GM19397 (cell line): ENCODE measurements at regions not wholly inside any gene's neighbourhood (a gene's known extent, or its start where the extent isn't known, plus 50 kb on each side); places are given as distances from the start of the nearest gene placed in this dataset.

Source experiments
- ATAC-seq: cut with Tn5 transposase; IDR thresholded peaks from one replicate; pipeline ENCODE4 v1.9.1; 2021; ENCODE audit warnings: mild to moderate bottlenecking, moderate library complexity; ENCODE audit not compliant: unreplicated experiment

GRCh38 chr10:121096617-121097431, 245.7 kb downstream of the WDR11 start:
- no peak for ATAC-seq

- ATAC-seq: no peak
Measured at GRCh38 chr10:121098211-121098610, 247.0 kb downstream of the WDR11 start.

- ATAC-seq: no peak
Measured at GRCh38 chr10:121098751-121099150, 247.6 kb downstream of the WDR11 start.

DNA sequence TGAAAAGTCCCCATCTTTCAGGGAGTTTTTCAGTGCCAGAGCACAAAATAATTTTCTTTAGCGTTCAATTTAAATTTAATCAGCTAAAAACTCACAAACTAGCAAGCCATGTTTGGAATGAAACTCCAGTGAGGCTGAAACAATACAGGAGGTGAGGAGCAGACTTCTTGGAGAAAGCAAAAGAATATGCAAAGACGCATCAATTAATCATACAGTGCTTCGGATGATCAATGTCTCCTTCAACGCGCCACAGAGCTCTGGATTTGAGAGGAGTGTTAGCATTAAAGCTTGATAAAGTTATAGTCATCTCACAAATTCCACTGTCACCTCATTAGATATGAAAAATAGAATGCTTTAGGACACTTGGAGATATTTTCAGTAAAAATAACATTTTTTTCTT, 248.0 kb downstream of the WDR11 start:
- ATAC-seq: no peak

GRCh38 chr10:121099592-121099991, 248.4 kb downstream of the WDR11 start:
- no peak for ATAC-seq

GRCh38 chr10:121101561-121101960, 250.4 kb downstream of the WDR11 start:
- no peak for ATAC-seq

DNA sequence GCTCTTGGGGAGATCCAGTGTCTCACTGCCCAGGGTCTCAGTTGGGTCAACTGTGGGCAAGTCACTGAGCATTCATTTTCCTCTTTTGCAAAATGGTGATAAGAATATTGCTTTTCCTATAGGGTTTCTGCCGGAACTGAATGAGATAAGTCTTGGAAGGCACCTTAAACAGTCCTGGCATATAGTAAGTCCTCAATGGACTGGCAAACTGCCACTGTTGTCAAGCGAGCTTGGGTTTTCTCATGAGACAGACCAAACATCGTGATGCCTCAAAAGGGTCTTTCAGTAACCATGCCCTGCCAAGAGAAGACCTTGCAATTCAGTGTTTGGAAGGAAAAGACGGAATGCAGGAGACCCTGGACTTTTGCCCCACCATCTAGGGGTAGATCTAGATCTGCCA, 251.5 kb downstream of the WDR11 start:
- ATAC-seq: no peak

DNA sequence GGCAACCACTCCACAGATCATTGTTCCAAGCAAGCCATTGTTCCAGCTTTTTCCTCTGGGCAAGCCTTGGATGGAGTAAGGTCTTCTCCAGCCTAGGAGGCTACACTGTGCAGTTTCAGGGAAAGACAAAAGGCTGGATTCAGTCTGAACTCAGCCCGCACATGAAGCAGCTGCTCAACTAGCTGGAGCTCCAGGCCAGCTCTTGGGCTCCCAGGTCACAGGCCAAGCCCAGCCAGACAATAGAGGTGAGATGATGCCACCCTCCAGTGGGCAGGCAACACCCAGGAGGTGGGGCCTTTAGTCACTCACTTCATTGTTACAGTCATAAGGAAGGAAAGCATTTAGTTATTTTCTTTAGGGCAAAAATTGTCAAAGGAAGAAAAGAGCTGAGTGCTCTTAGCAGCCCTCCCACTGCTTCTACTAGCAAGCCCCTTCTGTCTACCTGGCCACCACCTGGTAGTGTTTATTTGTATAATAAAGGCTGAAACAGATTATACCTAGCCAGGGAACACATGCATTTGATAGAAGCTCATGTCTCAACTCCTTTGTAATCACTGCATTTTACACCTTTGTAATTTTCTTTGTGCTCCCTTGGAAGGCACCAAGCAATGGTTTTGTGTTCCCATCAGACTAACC, 253.4 kb downstream of the WDR11 start:
- ATAC-seq: no peak

GRCh38 chr10:121106611-121107010, 255.4 kb downstream of the WDR11 start:
- ATAC-seq: no peak

GRCh38 chr10:121108051-121108450, 256.9 kb downstream of the WDR11 start:
- ATAC-seq: no peak

GRCh38 chr10:121110369-121110768, 259.2 kb downstream of the WDR11 start:
- no peak for ATAC-seq

DNA sequence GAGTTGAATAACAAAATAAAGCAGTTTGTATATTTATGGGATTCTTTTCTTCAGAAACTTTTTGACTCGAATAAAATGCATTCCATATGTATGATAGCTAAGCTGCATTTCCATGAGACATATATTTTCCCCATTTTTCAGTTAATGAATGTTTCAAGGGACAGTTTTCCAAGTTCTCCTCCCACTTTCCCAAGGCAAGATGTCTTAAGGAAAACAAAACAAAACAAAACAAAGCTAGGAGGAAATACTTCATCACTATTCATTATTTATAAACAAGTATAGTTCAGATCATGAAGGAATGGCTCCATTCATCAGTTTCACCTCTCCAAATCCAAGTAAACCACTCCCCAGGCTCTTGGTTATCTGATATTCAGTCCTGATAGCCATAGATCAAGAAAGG, 261.0 kb downstream of the WDR11 start:
- ATAC-seq: no peak

GRCh38 chr10:121112579-121113384, 261.6 kb downstream of the WDR11 start:
- ATAC-seq: no peak

DNA sequence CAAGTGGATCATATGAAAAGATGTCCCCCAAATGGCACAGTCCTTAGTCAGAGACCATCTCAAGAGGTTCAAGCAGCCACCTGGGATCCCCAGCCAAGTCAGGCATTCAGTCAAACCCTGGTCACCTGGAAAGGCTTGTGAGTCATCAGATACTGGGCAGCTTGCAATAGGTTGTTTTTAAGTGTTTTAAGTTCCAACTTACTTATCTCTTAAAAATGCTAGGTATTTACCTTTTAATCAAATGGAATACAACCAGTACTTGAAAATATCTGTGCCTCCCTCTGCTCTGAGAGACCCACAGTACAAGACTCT, 262.2 kb downstream of the WDR11 start:
- no peak for ATAC-seq

- ATAC-seq: no peak
Measured at GRCh38 chr10:121113911-121114310, 262.7 kb downstream of the WDR11 start.

- no peak for ATAC-seq
Measured at GRCh38 chr10:121115154-121115553, 264.0 kb downstream of the WDR11 start.

DNA sequence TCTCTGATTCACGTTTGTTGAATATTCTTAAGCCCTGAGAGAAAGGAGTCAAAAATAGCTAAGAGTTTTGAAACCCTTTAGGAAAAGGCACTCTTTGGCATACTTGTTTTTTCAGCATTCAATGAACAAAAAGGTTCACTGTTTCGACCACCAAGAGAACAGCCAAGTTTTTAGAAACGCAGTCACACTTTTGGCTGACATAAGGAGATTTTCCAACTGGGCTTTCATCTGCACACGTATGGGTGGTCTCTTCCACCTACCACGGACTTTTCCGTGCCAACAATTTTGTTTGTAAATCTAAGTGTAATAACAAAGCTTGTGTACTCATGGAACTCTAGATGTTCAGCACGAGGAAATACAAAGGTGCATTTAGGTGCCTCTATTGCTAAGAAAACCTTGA, 270.3 kb downstream of the WDR11 start:
- ATAC-seq: no peak

DNA sequence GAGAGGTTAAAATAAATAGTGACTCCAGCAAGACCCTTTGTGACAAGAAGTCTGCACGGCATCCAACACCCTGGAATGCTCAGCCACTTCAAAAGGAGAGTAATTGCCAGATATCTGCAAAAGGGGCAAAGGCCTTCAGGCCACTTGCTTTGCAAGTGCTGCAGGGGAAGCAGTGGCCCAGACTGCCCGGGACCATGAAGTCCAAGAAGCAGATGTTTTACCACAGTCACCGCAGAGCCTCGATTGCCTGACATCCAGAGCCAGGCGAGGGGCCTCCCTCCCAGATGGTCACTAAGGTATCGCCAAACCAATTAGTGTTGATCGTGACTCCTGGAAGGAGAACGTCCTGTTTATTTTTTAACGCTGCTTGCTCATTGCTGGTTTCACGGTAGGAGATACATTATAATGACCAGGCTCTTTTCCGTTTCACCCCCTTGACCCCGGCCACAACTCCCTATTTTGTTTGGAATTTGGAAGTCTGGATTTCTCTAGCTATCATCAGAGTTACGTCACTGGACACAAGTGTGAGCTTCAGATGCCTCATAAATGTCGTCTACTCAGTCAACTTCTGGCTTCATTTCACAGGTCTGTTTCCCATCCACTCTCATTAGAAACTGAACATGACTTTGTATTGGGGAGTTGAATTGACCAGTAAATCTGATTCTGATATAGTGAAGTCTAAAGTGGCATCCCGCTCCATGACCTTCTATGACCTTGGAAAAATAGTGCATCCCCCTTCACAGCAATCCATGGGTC, 276.2 kb downstream of the WDR11 start:
- ATAC-seq: no peak

DNA sequence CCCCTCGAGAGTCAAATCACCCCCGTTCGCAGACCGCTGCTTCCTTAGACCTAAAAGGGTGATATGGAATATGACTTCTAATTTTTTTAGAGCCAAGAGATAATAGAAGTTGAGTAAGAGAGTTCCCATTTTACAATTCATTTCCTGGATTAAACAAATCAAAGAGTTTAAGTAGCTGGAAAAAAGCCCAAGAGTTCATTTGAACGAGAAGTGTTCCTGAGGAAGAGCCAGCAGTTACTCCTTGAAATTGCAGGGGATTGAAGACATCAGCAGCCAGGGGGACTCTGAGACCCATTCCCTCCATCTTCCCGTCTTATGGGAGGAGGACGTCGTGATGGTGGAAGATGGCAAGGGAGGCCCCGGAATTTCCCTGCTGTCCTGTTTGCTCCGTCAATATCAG, 277.0 kb downstream of the WDR11 start:
- no peak for ATAC-seq

GRCh38 chr10:121129266-121129665, 278.1 kb downstream of the WDR11 start:
- ATAC-seq: no peak

DNA sequence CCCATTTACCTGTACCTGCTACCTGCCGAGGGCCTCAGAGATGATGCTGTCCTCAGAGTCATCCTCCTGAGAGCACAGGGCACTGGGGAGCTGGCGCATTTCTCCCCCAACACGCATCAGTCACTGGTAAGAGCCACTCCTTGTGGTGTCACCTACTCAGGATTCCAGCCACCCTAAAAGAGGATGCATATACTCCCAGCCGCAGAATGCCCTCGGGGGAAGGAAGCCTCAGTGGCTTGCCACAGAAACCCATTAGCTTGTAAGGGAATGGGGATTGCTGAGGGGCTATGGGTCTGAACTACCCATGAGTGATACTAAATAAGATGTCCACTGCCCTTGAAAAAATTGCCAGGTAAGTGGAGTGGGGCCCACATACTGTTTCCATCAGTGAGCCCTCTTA, 279.2 kb downstream of the WDR11 start:
- no peak for ATAC-seq
